ENCODE measurements at regions not wholly inside any gene's neighbourhood (a gene's known extent, or its start where the extent isn't known, plus 50 kb on each side); places are given as distances from the start of the nearest gene placed in this dataset.
A peak's percentile ranks its signal among the peaks of the same experiment; 100 is the strongest.

- DNase-seq, result no peak
These were observed 163.8 kb upstream of the LMNTD1 start for GRCh38 chr12:25716842-25717241.

- no peak for DNase-seq
These were observed 164.5 kb upstream of the LMNTD1 start for GRCh38 chr12:25717552-25717951.

GRCh38 chr12:25718081-25718731 is 165.1 kb upstream of the LMNTD1 start:
- no peak for DNase-seq

DNA sequence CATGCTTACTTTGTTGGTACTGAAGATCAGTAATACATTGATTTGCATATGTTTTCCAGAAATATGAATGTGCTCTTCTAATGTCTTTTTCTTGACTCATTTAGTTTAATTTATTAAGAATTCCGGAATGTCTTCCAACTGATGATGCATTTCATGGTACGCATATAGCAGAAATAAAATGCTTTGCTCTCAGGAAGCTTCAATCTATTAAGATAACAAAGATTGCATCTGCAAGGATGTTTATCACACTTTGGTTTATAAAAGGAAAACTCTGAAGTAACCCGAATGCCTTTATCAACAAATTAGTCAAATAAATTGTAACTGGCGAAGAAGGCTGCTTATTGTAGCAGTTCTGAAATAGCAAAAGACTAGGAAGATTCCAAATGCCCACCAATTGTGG is 166.4 kb upstream of the LMNTD1 start:
- no peak for DNase-seq

DNA sequence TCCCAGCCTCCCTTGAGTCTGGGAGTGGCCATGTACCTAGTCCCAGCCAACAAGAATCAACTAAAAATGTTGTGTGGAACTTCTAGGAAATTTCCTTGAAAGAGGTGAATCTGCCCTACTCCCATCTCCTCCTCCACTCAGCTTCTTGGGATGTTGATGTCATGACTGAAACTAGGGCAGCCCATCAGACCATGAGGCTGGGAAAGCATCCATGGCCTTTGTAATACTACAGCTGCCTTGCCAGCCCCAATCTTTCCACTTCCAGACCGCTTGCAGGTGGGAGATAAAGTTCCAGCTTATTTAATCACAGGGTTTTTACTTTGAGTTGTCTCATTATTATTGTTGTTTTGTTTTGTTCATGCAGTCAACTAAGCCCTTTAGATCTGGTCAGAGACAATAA is 170.3 kb upstream of the LMNTD1 start:
- DNase-seq, result peak; percentile 42

DNA sequence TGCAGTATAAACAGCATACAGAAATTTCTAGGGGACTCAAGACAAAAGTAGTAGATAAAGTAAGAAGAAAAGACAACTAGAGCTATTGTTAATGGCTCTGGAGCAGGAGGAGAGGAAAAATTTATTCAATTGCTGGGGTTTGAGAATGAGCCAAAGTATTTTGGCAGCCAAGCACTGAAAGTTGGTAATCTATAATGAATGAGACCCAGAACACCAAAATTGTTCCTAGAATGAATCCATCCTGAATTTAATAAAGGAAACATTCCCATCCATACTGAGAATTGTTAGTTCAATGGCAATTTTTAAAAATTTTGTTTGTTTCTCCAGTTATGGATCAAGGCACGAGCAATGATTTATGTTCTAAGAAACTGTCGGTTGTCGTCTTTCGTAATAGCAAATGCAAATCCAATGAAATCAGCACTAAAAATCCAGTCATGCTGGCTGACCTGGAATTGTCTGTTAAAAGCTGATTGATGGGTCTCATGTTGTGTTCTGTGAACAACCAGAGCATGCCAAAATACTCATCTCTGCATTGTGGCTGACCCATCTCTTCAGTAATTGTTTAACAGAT is 170.9 kb upstream of the LMNTD1 start:
- peak; percentile 51 for DNase-seq

DNA sequence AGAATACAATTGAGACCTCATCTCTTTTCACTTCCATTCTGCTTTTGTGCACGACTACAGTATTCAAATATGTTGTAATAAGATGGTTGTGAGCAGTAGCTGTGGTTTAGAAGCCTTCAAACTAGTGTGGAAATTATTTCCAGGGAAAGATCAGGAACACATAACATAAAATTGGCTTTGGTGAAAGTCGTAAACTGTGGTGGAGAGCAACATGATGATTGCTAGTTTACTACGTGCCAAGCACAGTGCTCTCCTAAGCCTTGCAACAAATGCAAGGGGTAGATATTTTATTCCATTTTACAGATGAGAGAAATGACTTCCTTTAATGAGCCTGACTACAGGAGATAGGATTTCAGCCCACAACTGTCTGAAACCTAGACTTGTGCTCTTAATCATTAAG is 172.4 kb upstream of the LMNTD1 start:
- no peak for DNase-seq

- peak; percentile 67 for DNase-seq
These were observed 172.8 kb upstream of the LMNTD1 start for GRCh38 chr12:25725931-25726330.

DNA sequence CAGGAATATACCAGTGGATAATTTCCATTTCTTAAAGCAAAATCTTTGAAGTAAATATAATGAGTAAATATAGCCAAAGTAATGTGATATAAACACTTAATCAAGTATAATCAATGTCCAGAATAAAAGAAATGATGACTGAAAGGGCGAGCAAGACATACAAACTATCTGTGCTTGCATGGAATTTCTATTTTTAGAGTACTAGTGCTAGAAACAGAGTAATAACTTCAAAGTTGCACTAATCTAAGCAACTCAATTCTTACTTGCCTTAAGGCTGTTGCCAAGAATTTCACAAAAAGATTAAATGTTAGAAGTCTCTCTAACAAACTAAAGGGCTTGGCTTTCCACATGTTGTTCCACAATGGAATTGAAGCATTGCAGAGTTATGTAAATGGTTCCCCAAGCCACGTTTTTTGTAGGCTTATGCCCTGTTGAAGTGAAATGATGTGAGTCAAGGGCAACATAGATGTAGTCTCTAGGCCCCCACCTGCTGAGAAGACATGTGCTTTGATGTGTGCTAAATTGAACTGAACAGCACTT is 175.0 kb upstream of the LMNTD1 start:
- no peak for DNase-seq

DNA sequence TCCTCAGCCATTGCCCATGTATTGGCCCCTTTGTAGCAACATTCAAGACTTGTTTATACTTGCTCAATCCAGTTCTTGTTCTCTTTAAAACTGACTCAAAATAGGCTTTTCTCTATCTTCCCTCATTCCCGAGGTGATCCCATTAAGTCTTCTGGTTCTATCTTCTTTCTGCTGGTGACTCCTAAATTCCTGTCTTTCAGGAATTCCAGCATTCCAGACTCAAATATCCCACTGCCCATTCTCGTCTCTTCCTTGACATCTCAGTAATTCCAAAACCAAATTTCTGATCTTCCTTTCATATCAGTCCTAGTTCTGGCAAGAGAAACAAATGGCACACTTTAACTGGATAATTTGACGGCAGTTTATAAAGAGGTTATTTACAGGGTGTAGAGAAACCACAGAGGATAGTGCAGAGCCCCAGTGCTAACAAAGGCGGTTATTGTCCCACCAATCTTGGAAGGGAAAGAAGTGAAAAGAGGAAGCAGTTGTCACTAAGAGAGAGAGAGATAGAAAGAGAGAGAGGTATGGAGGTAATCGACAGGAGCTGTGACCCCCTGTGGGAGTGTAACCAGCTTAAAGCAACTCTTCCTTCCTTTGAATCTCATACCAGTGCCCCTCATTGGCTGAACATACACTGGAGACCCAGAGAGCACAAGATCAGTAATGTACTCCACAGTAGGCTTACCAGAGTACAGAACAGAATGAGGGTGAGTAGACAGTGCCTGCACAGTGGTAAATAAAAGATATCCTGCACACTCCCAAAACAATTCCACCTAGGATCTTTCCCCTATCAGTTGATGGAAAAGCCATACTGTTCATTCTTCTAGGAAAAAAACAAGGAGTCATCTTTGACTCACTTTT is 177.6 kb upstream of the LMNTD1 start:
- DNase-seq, result no peak

DNA sequence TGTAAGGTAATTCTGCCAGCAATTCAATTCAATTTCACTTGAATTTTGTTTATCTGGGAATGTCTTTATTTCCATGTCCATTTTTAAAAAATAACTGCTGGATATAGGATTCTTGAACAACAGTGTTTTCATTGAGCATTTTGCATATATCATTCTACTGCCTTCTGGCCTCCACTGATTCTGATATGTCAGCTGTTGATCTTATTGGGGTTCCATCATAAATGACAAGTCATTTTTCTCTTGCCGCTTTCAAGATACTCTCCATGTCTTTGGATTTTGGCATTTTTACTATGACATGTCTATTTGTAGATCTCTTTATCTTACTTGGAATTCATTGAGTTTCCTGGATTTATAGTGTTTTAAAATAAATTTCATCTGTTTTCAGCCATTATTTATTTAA is 180.5 kb upstream of the LMNTD1 start:
- DNase-seq, result no peak

GRCh38 chr12:25734529-25735180 is 181.6 kb upstream of the LMNTD1 start:
- DNase-seq, result no peak

DNA sequence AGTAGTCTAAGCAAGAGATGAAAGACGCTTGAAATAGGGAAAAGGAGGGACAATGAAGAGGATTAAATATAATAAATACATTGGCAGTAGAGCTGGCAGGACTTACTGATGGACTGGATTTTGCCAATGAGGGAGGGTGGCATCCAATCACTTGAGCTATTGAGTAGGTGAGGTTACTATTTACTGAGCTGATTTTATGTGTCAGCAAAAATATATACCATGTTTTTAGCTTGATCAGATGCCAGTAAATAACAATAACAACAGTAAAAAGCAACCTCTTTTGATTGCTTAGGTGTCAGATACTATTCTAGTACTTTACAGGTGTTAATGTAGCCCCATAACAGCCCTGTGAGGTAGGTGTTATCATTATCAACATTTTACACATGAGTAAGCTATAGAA is 187.5 kb upstream of the LMNTD1 start:
- DNase-seq, result no peak

DNA sequence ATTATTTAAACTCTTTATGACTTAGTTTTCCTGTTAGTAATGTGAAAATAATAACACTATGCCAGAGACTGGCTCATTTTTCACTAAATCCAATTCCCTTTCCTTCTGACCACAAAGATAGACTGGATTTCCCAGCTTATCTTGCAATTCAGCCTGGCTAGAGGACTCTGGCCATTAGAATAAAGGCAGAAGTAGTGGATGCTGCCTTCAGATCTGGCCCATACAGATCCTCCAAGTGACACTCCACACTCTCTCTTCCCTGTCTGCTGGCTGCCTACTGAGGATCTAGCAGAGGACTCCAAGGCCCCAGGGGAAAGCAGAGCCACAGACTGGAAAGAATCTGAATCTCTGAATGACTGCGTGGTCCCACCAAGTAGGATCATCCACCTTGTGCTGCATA is 188.8 kb upstream of the LMNTD1 start:
- no peak for DNase-seq

- DNase-seq, result no peak
These were observed 190.7 kb upstream of the LMNTD1 start for GRCh38 chr12:25743679-25744215.

DNA sequence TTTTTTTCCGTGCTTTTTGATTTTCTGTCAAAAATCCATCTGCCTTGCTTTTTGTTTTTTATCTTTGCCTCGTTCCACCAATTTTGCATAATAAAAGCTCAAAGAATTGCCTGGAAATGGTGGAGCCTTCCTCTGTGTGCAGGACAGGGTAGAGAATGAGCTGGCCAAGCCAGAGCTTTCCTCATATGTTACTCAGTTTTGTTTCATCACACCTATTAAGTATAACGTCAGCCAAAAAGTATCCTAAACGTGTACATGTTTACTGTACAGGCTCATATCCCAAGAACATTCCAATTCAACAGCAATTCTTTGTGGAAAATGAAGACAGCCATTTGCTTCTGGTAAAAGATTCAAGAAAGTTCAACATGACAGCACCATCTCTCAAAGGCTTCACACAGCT is 191.2 kb upstream of the LMNTD1 start:
- no peak for DNase-seq

- no peak for DNase-seq
These were observed 192.2 kb upstream of the LMNTD1 start for GRCh38 chr12:25745281-25745680.

DNA sequence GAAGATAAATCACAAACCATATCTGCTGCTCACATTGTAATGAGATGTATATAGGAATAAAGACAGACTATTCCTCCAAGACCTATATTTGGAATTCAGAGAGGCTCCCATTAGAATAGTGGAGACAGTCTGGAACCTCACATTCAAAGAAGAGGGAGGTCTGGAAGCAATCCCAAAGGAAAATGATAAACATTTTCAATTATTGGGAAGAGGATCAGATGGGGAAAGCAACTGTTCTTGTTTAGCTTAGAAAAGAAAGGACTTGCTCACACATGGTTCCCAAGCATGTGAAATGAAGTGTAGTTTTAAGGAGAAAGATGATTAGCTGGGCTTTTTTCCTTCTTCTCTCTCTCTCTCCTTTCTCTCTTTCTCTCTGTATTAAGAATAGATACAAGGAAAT is 193.0 kb upstream of the LMNTD1 start:
- no peak for DNase-seq

DNA sequence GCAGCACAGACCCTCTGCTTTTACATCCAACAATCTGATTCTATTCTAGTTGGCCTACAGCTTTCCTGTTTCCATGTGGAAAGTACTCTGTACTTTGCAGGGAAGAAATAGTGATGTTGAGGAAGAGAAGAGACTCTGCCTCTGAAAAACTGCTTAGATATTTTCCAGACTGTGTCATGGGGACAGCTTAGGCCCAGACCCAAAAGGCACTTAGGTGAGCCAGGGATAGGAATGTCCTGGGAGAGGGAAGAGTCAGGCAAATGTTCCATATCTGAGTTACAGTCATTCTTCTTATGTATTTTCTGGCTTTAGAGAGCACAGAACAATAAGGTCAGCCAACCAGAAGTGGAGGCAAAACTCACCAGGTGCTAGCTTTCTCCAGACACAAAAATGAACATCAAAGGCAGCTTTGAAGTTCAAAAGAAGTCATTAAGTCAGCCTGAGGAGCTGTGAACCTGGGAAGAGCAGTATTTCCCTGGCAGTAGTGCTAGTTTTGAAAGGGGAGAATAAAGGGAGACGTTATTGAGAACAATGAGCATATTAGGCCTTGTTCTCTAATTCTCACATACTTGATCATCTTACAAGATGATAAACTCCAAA is 199.7 kb upstream of the LMNTD1 start:
- peak; percentile 26 for DNase-seq

GRCh38 chr12:25755136-25755970 is 202.3 kb upstream of the LMNTD1 start:
- DNase-seq, result no peak

GRCh38 chr12:25755971-25756260 is 202.6 kb upstream of the RASSF8 start:
- no peak for DNase-seq
